RWPE2 (cell line): ENCODE measurements at regions not wholly inside any gene's neighbourhood (a gene's known extent, or its start where the extent isn't known, plus 50 kb on each side); places are given as distances from the start of the nearest gene placed in this dataset.
A peak's percentile ranks its signal among the peaks of the same experiment; 100 is the strongest.

Source experiments
- ATAC-seq: fragments of 200-7000 bp; cut with Tn5 transposase; 3 replicates; pipeline ENCODE4 v1.9.1; 2021; ENCODE audit warnings: low read depth
- DNase-seq: peaks from one replicate; pipeline ENCODE4 v3.0.0-alpha.2; 2020; ENCODE audit warnings: low spot score
- H3K27ac ChIP-seq: fragments of 450-650 bp; 2 replicates; pipeline ENCODE4 v1.5.1; 2017; ENCODE audit warnings: mild to moderate bottlenecking; ENCODE audit not compliant: poor library complexity, severe bottlenecking
- H3K27me3 ChIP-seq: fragments of 250-450 bp; sonication (Bioruptor Pico); 2 replicates; pipeline ENCODE4 v1.5.1; 2021; ENCODE audit warnings: mild to moderate bottlenecking, moderate library complexity; ENCODE audit not compliant: insufficient read depth, poor library complexity, severe bottlenecking
- H3K36me3 ChIP-seq: fragments of 250-450 bp; sonication (Bioruptor Pico); 2 replicates; pipeline ENCODE4 v1.5.1; 2020; ENCODE audit warnings: low read depth, mild to moderate bottlenecking, moderate library complexity
- H3K4me1 ChIP-seq: fragments of 250-450 bp; sonication (Bioruptor Pico); 2 replicates; pipeline ENCODE4 v1.5.1; 2021; ENCODE audit warnings: mild to moderate bottlenecking, moderate library complexity; ENCODE audit not compliant: insufficient read depth, poor library complexity, severe bottlenecking
- H3K4me3 ChIP-seq: fragments of 250-450 bp; sonication (Bioruptor Pico); 2 replicates; pipeline ENCODE4 v1.5.1; 2021; ENCODE audit warnings: mild to moderate bottlenecking, moderate library complexity; ENCODE audit not compliant: severe bottlenecking
- H3K9me3 ChIP-seq: fragments of 250-450 bp; sonication (Bioruptor Pico); 2 replicates; pipeline ENCODE4 v1.5.1; 2021; ENCODE audit warnings: mild to moderate bottlenecking, moderate library complexity; ENCODE audit not compliant: severe bottlenecking
- CTCF ChIP-seq: fragments of 450-650 bp; IDR thresholded peaks from one replicate; pipeline ENCODE4 v1.5.1; 2017; ENCODE audit warnings: mild to moderate bottlenecking, moderate library complexity; ENCODE audit not compliant: poor library complexity, severe bottlenecking

GRCh38 chr9:79465156-79465555 lies 106.6 kb upstream of the TLE4 start:
- H3K27ac ChIP-seq = no peak overlapping the region
- H3K9me3 ChIP-seq = no peaks in the 10 kb centered on the region
- no peak for ATAC-seq
- H3K27me3 ChIP-seq = no peaks in the 10 kb centered on the region
- H3K4me1 ChIP-seq = no peaks in the 10 kb centered on the region
- DNase-seq = no peak
- no peak overlapping the region for H3K4me3 ChIP-seq
- H3K36me3 ChIP-seq = no peaks in the 10 kb centered on the region
- TF ChIP-seq CTCF = no peak

GRCh38 chr9:79469164-79469563 lies 102.6 kb upstream of the TLE4 start:
- TF ChIP-seq CTCF = no peak
- Histone ChIP-seq H3K9me3 (no peaks in the 10 kb centered on the region), H3K27me3 (no peaks in the 10 kb centered on the region), H3K36me3 (no peaks in the 10 kb centered on the region), H3K4me1 (no peaks in the 10 kb centered on the region), H3K4me3 (no peak overlapping the region), H3K27ac (no peak overlapping the region)
- no peak for DNase-seq
- ATAC-seq = no peak

GRCh38 chr9:79470954-79471353 lies 100.8 kb upstream of the TLE4 start:
- no peak for DNase-seq
- Histone ChIP-seq H3K27ac (no peak overlapping the region), H3K36me3 (no peaks in the 10 kb centered on the region), H3K9me3 (no peaks in the 10 kb centered on the region), H3K4me1 (no peaks in the 10 kb centered on the region), H3K27me3 (no peaks in the 10 kb centered on the region), H3K4me3 (no peak overlapping the region)
- no peak for ATAC-seq
- no peak for TF ChIP-seq CTCF

GRCh38 chr9:79471580-79472543 lies 99.9 kb upstream of the TLE4 start:
- H3K4me3 ChIP-seq = no peak overlapping the region
- no peaks in the 10 kb centered on the region for H3K36me3 ChIP-seq
- peak; percentile 36 for TF ChIP-seq CTCF
- H3K9me3 ChIP-seq = no peaks in the 10 kb centered on the region
- no peak for DNase-seq
- no peaks in the 10 kb centered on the region for H3K27me3 ChIP-seq
- no peaks in the 10 kb centered on the region for H3K4me1 ChIP-seq
- H3K27ac ChIP-seq = no peak overlapping the region
- peak; percentile 69 for ATAC-seq

GRCh38 chr9:79473704-79474103 lies 98.1 kb upstream of the TLE4 start:
- DNase-seq (no peak), ATAC-seq (no peak)
- H3K4me3 ChIP-seq = no peak overlapping the region
- no peak overlapping the region for H3K27ac ChIP-seq
- no peaks in the 10 kb centered on the region for H3K27me3 ChIP-seq
- no peaks in the 10 kb centered on the region for H3K36me3 ChIP-seq
- peaks cover 4% of the 10 kb centered on the region for H3K4me1 ChIP-seq
- TF ChIP-seq CTCF = no peak
- no peaks in the 10 kb centered on the region for H3K9me3 ChIP-seq
